ENCODE measurements at regions not wholly inside any gene's neighbourhood (a gene's known extent, or its start where the extent isn't known, plus 50 kb on each side); places are given as distances from the start of the nearest gene placed in this dataset.

GRCh38 chr13:103618151-103618550, 551.9 kb upstream of the SLC10A2 start:
- TF ChIP-seq TAF1 (IDR thresholded peaks at IDR 0.05; ENCODE audit: low read depth) (no peak), FOXM1 (IDR thresholded peaks at IDR 0.05; ENCODE audit: borderline replicate concordance, low read depth) (no peak), REST (IDR thresholded peaks at IDR 0.05; ENCODE audit: low read depth) (no peak), YY1 (IDR thresholded peaks at IDR 0.05; ENCODE audit: low read depth) (no peak)

- no peak for TF ChIP-seq NFIC (IDR thresholded peaks at IDR 0.05)
- no peak for TF ChIP-seq CEBPB (IDR thresholded peaks at IDR 0.05)
- no peak for TF ChIP-seq MAX (IDR thresholded peaks at IDR 0.05)
- no peak for TF ChIP-seq FOXM1 (IDR thresholded peaks at IDR 0.05; ENCODE audit: borderline replicate concordance, low read depth)
- TF ChIP-seq REST (IDR thresholded peaks at IDR 0.05; ENCODE audit: low read depth) = no peak
- no peak for TF ChIP-seq ZBTB7A (IDR thresholded peaks at IDR 0.05; ENCODE audit: low read depth)
- TF ChIP-seq TCF12 (IDR thresholded peaks at IDR 0.05; ENCODE audit: low read depth) = no peak
- no peak for TF ChIP-seq USF1 (IDR thresholded peaks at IDR 0.05)
- no peak for TF ChIP-seq TEAD4 (IDR thresholded peaks at IDR 0.05)
- no peak for TF ChIP-seq EP300 (IDR thresholded peaks at IDR 0.05; ENCODE audit: borderline replicate concordance)
- no peak for TF ChIP-seq EGR1 (IDR thresholded peaks at IDR 0.05)
- TF ChIP-seq YY1 (IDR thresholded peaks at IDR 0.05; ENCODE audit: low read depth) = no peak
- TF ChIP-seq RAD21 (IDR thresholded peaks at IDR 0.05; ENCODE audit: low read depth) = no peak
- TF ChIP-seq CREB1 (IDR thresholded peaks at IDR 0.05; ENCODE audit: low read depth) = no peak
- TF ChIP-seq TAF1 (IDR thresholded peaks at IDR 0.05; ENCODE audit: low read depth) = no peak
Measured at GRCh38 chr13:103615771-103616170, 549.6 kb upstream of the SLC10A2 start.

- no peak for TF ChIP-seq CEBPB (IDR thresholded peaks at IDR 0.05)
- TF ChIP-seq EP300 (IDR thresholded peaks at IDR 0.05; ENCODE audit: borderline replicate concordance) = no peak
- TF ChIP-seq EGR1 (IDR thresholded peaks at IDR 0.05) = no peak
- TF ChIP-seq CREB1 (IDR thresholded peaks at IDR 0.05; ENCODE audit: low read depth) = no peak
- no peak for TF ChIP-seq REST (IDR thresholded peaks at IDR 0.05; ENCODE audit: low read depth)
- no peak for TF ChIP-seq YY1 (IDR thresholded peaks at IDR 0.05; ENCODE audit: low read depth)
- TF ChIP-seq TEAD4 (IDR thresholded peaks at IDR 0.05) = no peak
- no peak for TF ChIP-seq FOXM1 (IDR thresholded peaks at IDR 0.05; ENCODE audit: borderline replicate concordance, low read depth)
- TF ChIP-seq ZBTB7A (IDR thresholded peaks at IDR 0.05; ENCODE audit: low read depth) = no peak
- no peak for TF ChIP-seq MAX (IDR thresholded peaks at IDR 0.05)
Measured at GRCh38 chr13:103614761-103615160, 548.5 kb upstream of the SLC10A2 start.

GRCh38 chr13:103607995-103608394, 541.8 kb upstream of the SLC10A2 start:
- no peak for TF ChIP-seq ZBTB7A (IDR thresholded peaks at IDR 0.05; ENCODE audit: low read depth)
- no peak for TF ChIP-seq USF1 (IDR thresholded peaks at IDR 0.05)
- TF ChIP-seq MAX (IDR thresholded peaks at IDR 0.05) = no peak
- TF ChIP-seq EP300 (IDR thresholded peaks at IDR 0.05; ENCODE audit: borderline replicate concordance) = no peak
- no peak for TF ChIP-seq RAD21 (IDR thresholded peaks at IDR 0.05; ENCODE audit: low read depth)
- no peak for TF ChIP-seq TEAD4 (IDR thresholded peaks at IDR 0.05)
- TF ChIP-seq NFIC (IDR thresholded peaks at IDR 0.05) = no peak
- no peak for TF ChIP-seq FOXM1 (IDR thresholded peaks at IDR 0.05; ENCODE audit: borderline replicate concordance, low read depth)
- no peak for TF ChIP-seq YY1 (IDR thresholded peaks at IDR 0.05; ENCODE audit: low read depth)
- TF ChIP-seq CEBPB (IDR thresholded peaks at IDR 0.05) = no peak
- TF ChIP-seq EGR1 (IDR thresholded peaks at IDR 0.05) = no peak
